Neutrophil (primary cell): ENCODE measurements at regions not wholly inside any gene's neighbourhood (a gene's known extent, or its start where the extent isn't known, plus 50 kb on each side); places are given as distances from the start of the nearest gene placed in this dataset.

ENCODE experiments used
- H3K27ac ChIP-seq: fragments of 200-600 bp; sonication (generic); 2 replicates; pipeline ENCODE4 v1.5.1; 2016; ENCODE audit warnings: mild to moderate bottlenecking, moderate library complexity
- H3K27me3 ChIP-seq: fragments of 200-600 bp; sonication (generic); 2 replicates; pipeline ENCODE4 v1.6.0; 2016; ENCODE audit warnings: mild to moderate bottlenecking
- H3K36me3 ChIP-seq: fragments of 200-600 bp; sonication (generic); 2 replicates; pipeline ENCODE4 v1.5.1; 2017
- H3K4me1 ChIP-seq, 2 experiments: fragments of 200-600 bp in 1 of 2; sonication (generic) in 1 of 2; 1 replicate in 1 of 2; 2 replicates in 1 of 2; pipeline versions ENCODE4 v1.5.1 to v1.6.1; 2013 to 2016; ENCODE audit warnings: low read depth in 1 of 2, low read length in 1 of 2, mild to moderate bottlenecking in 1 of 2, moderate library complexity in 1 of 2; ENCODE audit not compliant: control insufficient read depth in 1 of 2, insufficient read depth in 1 of 2
- H3K4me3 ChIP-seq, 2 experiments: fragments of 200-600 bp in 1 of 2; sonication (generic) in 1 of 2; 1 replicate in 1 of 2; 2 replicates in 1 of 2; pipeline ENCODE4 v1.5.1; 2013 to 2016; ENCODE audit warnings: low read depth in 1 of 2, low read length in 1 of 2, mild to moderate bottlenecking in 1 of 2, moderate library complexity in 1 of 2
- H3K9me3 ChIP-seq: fragments of 200-600 bp; sonication (generic); 2 replicates; pipeline ENCODE4 v1.5.1; 2016
- CTCF ChIP-seq: fragments of 200-600 bp; sonication (generic); IDR thresholded peaks from 2 replicates; pipeline ENCODE4 v1.5.1; 2016; ENCODE audit warnings: antibody characterized with exemption

- TF ChIP-seq CTCF = no peak
- no peaks in the 10 kb centered on the region for H3K4me1 ChIP-seq
- H3K27me3 ChIP-seq = no peaks in the 10 kb centered on the region
- no peak overlapping the region for H3K4me3 ChIP-seq
- no peaks in the 10 kb centered on the region for H3K9me3 ChIP-seq
- no peaks in the 10 kb centered on the region for H3K36me3 ChIP-seq
- H3K27ac ChIP-seq = no peak overlapping the region
These were observed 594.1 kb downstream of the TBC1D22A start for GRCh38 chr22:47356511-47357011.

- no peak for TF ChIP-seq CTCF
- Histone ChIP-seq H3K36me3 (no peaks in the 10 kb centered on the region), H3K4me1 (no peaks in the 10 kb centered on the region), H3K27me3 (no peaks in the 10 kb centered on the region), H3K4me3 (no peak overlapping the region), H3K9me3 (no peaks in the 10 kb centered on the region), H3K27ac (no peak overlapping the region)
These were observed 593.5 kb downstream of the TBC1D22A start for GRCh38 chr22:47355776-47356510.

- Histone ChIP-seq H3K4me1 (no peaks in the 10 kb centered on the region), H3K4me3 (no peak overlapping the region), H3K27me3 (no peaks in the 10 kb centered on the region), H3K9me3 (no peaks in the 10 kb centered on the region), H3K36me3 (no peaks in the 10 kb centered on the region), H3K27ac (no peak overlapping the region)
- no peak for TF ChIP-seq CTCF
These were observed 592.9 kb downstream of the TBC1D22A start for GRCh38 chr22:47355388-47355725.

- Histone ChIP-seq H3K27me3 (no peaks in the 10 kb centered on the region), H3K4me3 (no peak overlapping the region), H3K9me3 (no peaks in the 10 kb centered on the region), H3K27ac (no peak overlapping the region), H3K36me3 (no peaks in the 10 kb centered on the region), H3K4me1 (no peaks in the 10 kb centered on the region)
- no peak for TF ChIP-seq CTCF
These were observed 592.4 kb downstream of the TBC1D22A start for GRCh38 chr22:47354668-47355387.

- Histone ChIP-seq H3K9me3 (no peaks in the 10 kb centered on the region), H3K27me3 (no peaks in the 10 kb centered on the region), H3K27ac (no peak overlapping the region), H3K4me3 (no peak overlapping the region), H3K4me1 (no peaks in the 10 kb centered on the region), H3K36me3 (no peaks in the 10 kb centered on the region)
- no peak for TF ChIP-seq CTCF
These were observed 590.7 kb downstream of the TBC1D22A start for GRCh38 chr22:47352920-47353700.
